Vagina (tissue), 2 donors: ENCODE measurements at regions not wholly inside any gene's neighbourhood (a gene's known extent, or its start where the extent isn't known, plus 50 kb on each side); places are given as distances from the start of the nearest gene placed in this dataset.

ENCODE experiments used
- POLR2A ChIP-seq, 2 donors: fragments of 450-650 bp; IDR thresholded peaks; one replicate each; pipeline ENCODE4 v1.6.1; 2017; ENCODE audit warnings: antibody characterized with exemption in 2 of 2, mild to moderate bottlenecking in 2 of 2, moderate library complexity in 2 of 2
- POLR2AphosphoS5 ChIP-seq, 2 donors: sonication (generic); formaldehyde crosslinking; IDR thresholded peaks; one replicate each; pipeline ENCODE4 v1.9.0; 2017; ENCODE audit warnings: antibody characterized with exemption in 2 of 2, mild to moderate bottlenecking in 2 of 2, low read depth in 1 of 2; ENCODE audit not compliant: insufficient read depth in 1 of 2

DNA sequence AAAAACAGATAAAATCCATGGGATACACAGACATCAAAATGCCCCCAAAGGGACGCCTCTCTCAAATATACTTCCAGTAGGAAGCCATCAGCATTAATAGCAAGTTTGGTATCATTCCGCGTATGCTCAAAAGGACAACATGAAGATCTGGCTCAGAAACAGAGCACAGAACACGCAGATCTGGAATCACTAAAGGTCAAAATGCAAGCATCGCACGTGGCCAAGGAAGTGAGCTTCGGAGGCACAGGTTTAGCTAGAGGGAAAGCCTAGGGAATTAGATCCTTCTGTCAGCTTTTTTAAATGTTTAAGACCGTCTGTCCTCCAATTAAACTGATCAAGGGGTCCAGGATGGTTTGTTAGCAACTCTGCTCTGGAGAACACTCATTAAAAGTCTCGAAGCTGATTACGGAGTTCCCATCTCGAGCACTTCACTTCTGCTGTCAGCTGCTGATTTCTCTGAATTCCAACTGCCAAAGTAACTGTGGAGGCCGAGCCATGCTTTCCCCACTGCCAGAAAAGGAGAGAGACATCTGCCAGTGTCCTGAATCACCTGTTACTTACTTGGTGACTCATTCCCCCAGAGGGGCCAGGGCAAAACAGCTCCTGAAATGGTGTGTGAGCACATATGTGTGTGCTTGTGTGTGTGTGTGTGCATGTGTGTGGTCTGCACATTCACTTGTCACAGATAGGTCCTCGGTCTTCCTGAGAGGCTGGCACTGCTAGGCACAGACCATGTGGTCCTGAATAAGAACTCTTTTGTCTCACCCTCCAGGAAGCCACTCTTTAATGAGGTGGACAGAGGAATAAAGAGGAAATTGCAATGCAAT is 177.7 kb upstream of the PPARGC1A start:
- no peak for TF ChIP-seq POLR2A (IDR thresholded peaks at IDR 0.05)
- TF ChIP-seq POLR2AphosphoS5 (IDR thresholded peaks at IDR 0.05; ENCODE audit: insufficient read depth in 1 of 2, low read depth in 1 of 2) = no peak
